KG1 (cell line): ENCODE measurements at regions not wholly inside any gene's neighbourhood (a gene's known extent, or its start where the extent isn't known, plus 50 kb on each side); places are given as distances from the start of the nearest gene placed in this dataset.
A peak's percentile ranks its signal among the peaks of the same experiment; 100 is the strongest.

ENCODE experiments used
- DNase-seq: peaks from one replicate; lab custom pipeline; 2025; lab: John Stamatoyannopoulos, UW

DNA sequence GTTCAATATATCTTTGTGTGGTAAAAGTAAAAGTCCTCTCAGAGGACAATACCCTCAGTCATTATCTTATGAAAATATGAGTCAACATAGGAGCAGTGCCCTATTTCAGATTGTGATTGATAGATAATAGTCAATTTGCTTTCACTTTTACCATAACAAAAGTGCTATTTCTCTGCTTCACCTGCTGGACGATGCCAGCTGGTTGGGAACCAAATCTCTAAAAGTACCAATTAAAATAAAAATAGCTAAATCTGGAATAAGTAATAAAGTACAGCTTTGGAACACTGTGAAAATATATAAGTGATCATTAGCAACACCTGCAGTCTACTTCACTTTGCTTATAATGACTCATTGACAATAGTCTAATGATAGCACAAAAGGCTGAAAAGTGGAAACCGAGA, 390.3 kb upstream of the AGTR1 start:
- no peak for DNase-seq

DNA sequence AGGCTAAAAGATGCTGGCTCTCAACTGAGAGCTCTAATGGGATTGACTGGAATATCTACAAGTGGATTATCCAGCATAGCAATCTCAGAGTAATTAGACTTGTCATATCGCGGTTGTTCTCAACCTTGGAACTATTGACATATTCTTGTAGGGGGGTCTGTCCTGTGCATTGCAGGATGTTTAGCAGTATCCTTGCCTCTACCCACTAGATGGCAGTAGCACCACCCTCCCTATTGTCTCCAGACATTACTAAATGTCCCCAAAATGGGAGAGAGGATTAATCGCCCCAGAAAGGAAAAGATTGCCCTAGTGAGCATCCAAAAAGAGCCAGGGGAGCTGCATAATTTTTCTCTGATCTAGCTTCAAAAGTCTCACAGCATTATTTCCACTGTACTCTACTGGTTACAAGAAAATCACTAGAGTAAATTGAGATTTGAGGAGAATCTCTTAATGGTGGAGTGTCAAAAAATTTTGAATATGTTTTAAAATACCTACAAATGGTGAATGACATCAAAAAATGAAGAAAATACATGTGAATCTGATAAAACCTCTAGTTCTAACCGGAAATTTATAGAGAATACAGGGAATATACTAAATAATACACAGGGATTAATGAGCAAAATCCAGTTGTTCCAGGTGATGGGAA, 388.2 kb upstream of the AGTR1 start:
- peak; percentile 10 for DNase-seq

GRCh38 chr3:148315756-148316155, 381.9 kb upstream of the AGTR1 start:
- DNase-seq: no peak

DNA sequence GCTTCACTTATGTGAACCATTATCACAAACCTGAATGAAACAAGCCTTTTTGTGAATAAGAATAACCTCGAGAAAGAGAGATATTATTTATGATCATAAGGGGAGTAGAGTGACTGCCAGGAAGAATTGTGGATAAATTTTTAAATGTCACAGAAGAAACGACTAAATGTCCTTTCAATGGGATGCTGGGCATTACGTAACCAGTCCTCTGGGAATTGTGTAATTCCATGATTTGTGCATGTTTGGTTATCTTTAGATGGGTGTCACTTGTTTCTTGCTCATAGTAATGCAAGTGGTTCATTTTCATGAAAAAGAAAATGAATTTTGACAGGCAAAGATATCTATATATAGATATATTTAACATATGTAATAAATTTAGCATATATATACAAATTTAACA, 379.5 kb upstream of the AGTR1 start:
- no peak for DNase-seq

- DNase-seq: no peak
Observed at GRCh38 chr3:148319161-148319915, 378.4 kb upstream of the AGTR1 start.

GRCh38 chr3:148319960-148320359, 377.7 kb upstream of the AGTR1 start:
- no peak for DNase-seq

GRCh38 chr3:148329481-148330235, 368.0 kb upstream of the AGTR1 start:
- no peak for DNase-seq

GRCh38 chr3:148330542-148330941, 367.2 kb upstream of the AGTR1 start:
- no peak for DNase-seq

GRCh38 chr3:148331081-148331846, 366.4 kb upstream of the AGTR1 start:
- DNase-seq: no peak

- no peak for DNase-seq
Observed at GRCh38 chr3:148332509-148332908, 365.2 kb upstream of the AGTR1 start.

DNA sequence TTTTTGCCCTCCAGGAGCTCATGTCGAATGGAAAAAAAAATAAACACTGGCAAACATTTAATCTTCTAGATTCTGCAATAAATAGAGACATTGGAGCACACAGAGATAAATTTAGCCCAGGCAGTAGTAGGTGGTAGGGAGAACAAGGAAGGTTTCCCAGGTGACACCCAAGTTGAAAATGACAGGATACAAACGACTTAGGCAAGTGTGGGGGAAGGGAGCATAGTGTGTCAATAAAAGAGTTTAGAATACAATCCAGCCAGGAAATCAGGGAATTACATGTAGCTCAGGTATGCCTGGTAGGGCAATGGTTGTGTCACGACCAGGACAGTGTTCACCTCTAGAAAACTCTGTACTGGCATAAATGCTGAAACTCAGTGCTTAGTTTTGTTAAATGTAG, 364.6 kb upstream of the AGTR1 start:
- DNase-seq: no peak

DNA sequence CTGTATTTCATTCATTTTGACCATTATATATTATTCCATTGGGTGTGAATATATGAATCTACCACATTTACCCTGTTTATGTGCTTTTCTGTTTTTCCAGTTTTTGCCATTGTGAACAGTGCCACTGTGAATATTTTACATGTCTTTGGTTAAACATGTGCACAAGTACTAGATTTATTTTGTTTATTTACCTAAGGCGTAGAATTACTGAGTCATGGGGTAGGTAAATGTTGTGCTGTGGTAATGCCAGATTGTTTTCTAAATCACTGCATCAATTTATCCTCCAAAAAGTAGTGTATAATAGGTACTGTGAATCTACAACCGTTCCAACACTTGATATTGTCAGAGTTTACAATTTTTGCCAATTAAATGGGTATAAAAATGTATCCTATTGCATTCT, 362.1 kb upstream of the AGTR1 start:
- no peak for DNase-seq

- DNase-seq: no peak
Observed at GRCh38 chr3:148343416-148343815, 354.3 kb upstream of the AGTR1 start.

GRCh38 chr3:148344521-148344920, 353.2 kb upstream of the AGTR1 start:
- no peak for DNase-seq

DNA sequence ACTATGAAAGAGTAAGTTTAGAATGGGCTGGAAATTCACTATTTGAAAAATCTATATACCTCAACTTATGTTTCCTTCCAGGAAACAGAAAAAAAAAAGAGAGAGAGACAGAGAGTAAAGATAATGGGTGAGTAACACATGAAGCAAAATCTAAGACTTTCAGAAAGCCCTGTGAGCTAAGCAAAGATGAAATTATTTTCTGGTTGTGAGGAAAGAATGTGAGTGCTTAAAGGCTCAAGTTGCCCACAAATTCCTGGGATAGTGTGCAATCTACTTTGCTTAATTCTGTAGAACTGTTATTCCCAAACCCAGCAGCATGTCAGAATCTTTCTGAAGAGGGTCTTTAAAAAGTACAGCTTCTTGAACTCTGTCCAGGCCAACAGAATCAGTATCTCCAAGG, 337.7 kb upstream of the AGTR1 start:
- no peak for DNase-seq

DNA sequence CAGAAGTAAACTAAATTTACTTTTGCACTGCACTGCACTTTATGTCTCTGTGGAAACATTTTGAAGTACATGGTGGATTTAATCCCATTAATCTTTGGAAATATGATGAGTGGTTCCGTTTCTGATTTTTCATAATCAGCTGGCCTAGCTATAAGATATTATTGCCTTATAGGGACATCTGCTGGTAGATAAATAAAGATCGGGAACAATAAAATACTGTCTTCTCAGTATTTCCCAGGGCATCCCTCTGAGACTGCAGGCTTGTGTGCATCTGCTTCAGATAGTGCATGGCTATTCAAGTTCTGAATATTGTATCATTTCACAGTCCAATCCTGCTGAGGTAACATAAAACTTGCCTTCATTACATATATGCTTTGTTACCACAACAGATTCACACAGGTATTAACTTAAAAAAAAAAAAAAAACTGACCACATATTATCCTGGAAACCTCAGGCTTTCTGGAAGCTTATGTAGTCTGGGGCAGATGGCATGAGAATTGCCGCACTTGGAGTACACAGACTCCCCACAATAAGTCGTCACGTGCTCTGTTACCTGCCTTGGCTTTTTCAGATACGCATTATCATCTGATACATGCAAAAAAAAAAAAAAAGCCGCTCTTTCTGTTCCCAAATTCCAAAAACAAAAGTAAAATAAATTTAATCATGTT, 330.8 kb upstream of the AGTR1 start:
- DNase-seq: no peak

DNA sequence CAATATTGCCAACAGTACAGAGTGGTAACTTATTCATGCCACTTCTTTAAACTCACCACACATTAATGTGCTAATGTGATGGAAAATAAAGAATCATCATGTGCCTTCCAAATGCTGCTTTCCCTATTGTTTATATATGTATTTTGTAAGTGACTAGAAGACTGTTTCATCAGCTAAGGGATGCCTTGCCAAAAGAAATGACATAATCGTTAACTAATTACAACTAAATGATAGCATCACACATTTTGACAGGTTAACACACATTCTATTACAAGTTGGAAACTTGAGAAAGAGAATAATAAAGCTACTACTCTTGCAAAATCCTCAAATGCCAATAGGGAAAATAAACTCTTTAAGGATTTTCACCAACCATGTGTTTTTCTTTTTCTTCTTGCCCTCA, 329.9 kb upstream of the AGTR1 start:
- DNase-seq: no peak

- DNase-seq: no peak
Observed at GRCh38 chr3:148369381-148369780, 328.3 kb upstream of the AGTR1 start.

DNA sequence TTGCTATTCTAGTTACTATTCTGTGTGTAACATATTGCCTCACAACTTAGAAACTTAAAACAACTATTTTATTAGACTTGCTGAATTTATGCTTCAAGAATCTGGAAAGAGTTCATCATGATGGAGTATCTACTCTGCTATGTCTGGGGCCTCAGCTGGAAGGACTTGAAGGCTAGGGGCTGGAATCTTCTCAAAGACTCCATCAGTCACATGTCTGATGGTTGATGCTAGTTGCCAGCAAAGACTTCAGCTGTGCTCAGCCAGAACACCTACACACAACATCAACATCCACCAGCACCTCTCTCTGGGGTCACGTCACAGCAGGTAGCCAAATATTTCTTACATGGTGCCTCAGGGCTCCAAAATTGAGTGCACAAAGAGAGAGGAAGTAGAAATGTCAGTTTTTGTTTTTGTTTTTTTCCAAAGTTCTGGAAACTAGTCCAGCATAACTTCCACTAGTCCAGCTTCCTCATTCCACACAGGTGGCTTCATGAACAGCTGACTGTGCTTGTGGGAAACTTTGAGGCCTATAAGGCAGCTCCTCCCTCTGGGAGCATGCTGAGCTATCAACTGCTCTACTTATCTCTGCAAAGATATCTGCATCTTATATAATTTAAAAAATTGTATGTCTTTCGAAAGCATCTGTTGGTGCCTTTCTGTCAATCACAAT, 325.4 kb upstream of the AGTR1 start:
- no peak for DNase-seq

GRCh38 chr3:148373961-148374360, 323.7 kb upstream of the AGTR1 start:
- DNase-seq: no peak

DNA sequence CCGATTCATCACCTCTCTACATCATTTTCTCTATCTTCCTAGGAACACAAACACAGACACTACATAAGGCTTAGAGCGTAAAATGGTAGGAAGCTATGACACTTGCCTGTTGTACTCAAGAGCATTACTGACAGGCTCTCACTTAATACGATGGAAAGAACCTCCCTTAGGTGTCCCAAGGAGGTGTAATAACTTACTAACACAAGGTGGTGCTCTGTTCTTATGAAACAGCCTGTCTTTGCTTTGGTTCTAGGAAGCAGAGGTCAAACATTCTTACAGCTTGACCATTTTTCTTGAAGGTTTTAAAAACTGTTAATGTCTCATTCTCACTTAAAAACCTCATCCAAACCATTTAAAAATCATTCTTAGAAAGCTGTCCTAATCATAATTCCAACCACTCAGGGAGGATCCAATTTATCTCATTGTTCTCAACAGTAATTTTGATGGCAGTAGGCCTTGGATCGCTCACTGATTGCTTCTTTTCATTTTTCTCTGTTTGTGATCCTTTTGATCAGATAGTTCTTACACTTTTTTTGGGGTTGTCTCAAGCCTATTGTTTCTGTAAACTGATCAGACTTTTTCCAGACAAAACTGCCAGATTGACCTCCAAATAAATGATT, 317.8 kb upstream of the AGTR1 start:
- no peak for DNase-seq
